ENCODE measurements at regions not wholly inside any gene's neighbourhood (a gene's known extent, or its start where the extent isn't known, plus 50 kb on each side); places are given as distances from the start of the nearest gene placed in this dataset.

DNA sequence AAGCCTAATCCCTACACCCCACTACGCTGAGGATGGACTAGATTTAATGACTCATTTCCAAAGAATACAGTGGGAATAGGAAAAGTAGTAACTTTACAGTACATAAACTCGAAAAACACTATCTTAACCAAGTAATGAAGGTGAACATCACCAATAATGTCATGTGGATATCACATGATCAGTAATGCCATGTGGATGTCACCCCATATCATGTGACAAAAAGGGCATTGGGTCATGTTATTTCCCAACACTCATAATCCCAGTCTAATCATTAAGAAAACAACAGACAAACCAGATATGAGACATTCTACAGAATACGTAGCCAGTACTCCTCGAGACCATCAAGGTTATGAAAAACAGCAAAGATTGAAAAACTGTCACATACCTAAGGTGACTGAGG, 667.3 kb upstream of the CRIM1 start:
- Histone ChIP-seq H3K9me3 (ENCODE audit: control insufficient read depth in 1 of 2, insufficient read depth in 1 of 2, low read length in 2 of 2) (no peaks in the 10 kb centered on the region), H3K36me3 (ENCODE audit: insufficient read depth, low read length) (no peaks in the 10 kb centered on the region), H3K27ac (ENCODE audit: low read depth in 1 of 2, low read length in 2 of 2) (no peak overlapping the region), H3K27me3 (ENCODE audit: control insufficient read depth in 1 of 2, insufficient read depth in 2 of 2, low read length in 2 of 2) (no peaks in the 10 kb centered on the region), H3K4me1 (ENCODE audit: insufficient read depth, low read length) (no peaks in the 10 kb centered on the region), H3K4me3 (ENCODE audit: low read length) (no peak overlapping the region)
- TF ChIP-seq, protein P1, sequence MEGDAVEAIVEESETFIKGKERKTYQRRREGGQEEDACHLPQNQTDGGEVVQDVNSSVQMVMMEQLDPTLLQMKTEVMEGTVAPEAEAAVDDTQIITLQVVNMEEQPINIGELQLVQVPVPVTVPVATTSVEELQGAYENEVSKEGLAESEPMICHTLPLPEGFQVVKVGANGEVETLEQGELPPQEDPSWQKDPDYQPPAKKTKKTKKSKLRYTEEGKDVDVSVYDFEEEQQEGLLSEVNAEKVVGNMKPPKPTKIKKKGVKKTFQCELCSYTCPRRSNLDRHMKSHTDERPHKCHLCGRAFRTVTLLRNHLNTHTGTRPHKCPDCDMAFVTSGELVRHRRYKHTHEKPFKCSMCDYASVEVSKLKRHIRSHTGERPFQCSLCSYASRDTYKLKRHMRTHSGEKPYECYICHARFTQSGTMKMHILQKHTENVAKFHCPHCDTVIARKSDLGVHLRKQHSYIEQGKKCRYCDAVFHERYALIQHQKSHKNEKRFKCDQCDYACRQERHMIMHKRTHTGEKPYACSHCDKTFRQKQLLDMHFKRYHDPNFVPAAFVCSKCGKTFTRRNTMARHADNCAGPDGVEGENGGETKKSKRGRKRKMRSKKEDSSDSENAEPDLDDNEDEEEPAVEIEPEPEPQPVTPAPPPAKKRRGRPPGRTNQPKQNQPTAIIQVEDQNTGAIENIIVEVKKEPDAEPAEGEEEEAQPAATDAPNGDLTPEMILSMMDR (IDR thresholded peaks at IDR 0.05), result no peak
- H3K4me3 Mint-ChIP-seq, result no peak overlapping the region
- H3K36me3 Mint-ChIP-seq (ENCODE audit: low read depth), result no peaks in the 10 kb centered on the region
- no peak overlapping the region for H3K27ac Mint-ChIP-seq
- no peak for ATAC-seq (ENCODE audit: poor library complexity)
- no peaks in the 10 kb centered on the region for H3K27me3 Mint-ChIP-seq
- intact Hi-C loops (cut with DNase I, micrococcal nuclease), result no loop called here
- ChIA-PET POLR2A (no interaction called here), CTCF (no interaction called here)
- no peaks in the 10 kb centered on the region for H3K4me1 Mint-ChIP-seq (ENCODE audit: low read depth)
- no peaks in the 10 kb centered on the region for H3K9me3 Mint-ChIP-seq
- no peak for DNase-seq

DNA sequence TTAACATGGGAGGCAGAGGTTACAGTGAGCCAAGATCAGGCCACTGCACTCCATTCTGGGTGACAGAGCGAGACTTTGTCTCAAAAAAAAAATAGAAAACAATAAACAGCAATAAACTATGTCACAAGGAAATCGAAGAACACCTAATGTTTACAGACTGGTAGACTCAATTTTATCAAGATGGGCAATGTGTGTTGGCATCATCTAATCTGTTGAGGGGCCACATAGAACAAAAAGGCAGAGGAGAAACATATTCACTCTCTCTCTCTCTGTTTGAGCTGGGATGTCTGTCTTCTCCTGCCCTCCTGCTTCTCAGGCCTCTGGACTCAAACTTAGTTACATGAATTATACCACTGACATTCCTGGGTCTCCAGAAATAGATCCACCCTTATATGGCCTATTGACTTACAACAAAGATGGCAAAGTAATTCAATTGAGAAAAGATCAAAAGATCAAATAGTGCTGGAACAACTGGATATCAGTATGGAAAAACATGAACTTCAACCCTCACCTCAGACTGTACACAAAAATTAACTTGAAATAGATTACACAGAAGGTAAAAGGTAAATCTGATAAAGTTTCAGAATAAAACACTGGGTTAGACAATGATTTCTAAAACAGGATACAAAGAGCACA, 703.8 kb upstream of the CRIM1 start:
- no peaks in the 10 kb centered on the region for H3K9me3 ChIP-seq (ENCODE audit: control insufficient read depth in 1 of 2, insufficient read depth in 1 of 2, low read length in 2 of 2)
- Mint-ChIP-seq H3K36me3 (ENCODE audit: low read depth) (no peaks in the 10 kb centered on the region), H3K27me3 (no peaks in the 10 kb centered on the region), H3K4me3 (no peak overlapping the region), H3K9me3 (no peaks in the 10 kb centered on the region), H3K27ac (no peak overlapping the region), H3K4me1 (ENCODE audit: low read depth) (no peaks in the 10 kb centered on the region)
- no peak for ATAC-seq (ENCODE audit: poor library complexity)
- no peaks in the 10 kb centered on the region for H3K27me3 ChIP-seq (ENCODE audit: control insufficient read depth in 1 of 2, insufficient read depth in 2 of 2, low read length in 2 of 2)
- TF ChIP-seq, protein P1 (IDR thresholded peaks at IDR 0.05), result no peak
- CTCF ChIA-PET, result no interaction called here
- intact Hi-C loops (cut with DNase I, micrococcal nuclease), result no loop called here
- H3K4me3 ChIP-seq (ENCODE audit: low read length), result no peak overlapping the region
- H3K4me1 ChIP-seq (ENCODE audit: insufficient read depth, low read length), result no peaks in the 10 kb centered on the region
- DNase-seq, result no peak
- POLR2A ChIA-PET, result no interaction called here
- H3K36me3 ChIP-seq (ENCODE audit: insufficient read depth, low read length), result no peaks in the 10 kb centered on the region
- H3K27ac ChIP-seq (ENCODE audit: low read depth in 1 of 2, low read length in 2 of 2), result no peak overlapping the region

DNA sequence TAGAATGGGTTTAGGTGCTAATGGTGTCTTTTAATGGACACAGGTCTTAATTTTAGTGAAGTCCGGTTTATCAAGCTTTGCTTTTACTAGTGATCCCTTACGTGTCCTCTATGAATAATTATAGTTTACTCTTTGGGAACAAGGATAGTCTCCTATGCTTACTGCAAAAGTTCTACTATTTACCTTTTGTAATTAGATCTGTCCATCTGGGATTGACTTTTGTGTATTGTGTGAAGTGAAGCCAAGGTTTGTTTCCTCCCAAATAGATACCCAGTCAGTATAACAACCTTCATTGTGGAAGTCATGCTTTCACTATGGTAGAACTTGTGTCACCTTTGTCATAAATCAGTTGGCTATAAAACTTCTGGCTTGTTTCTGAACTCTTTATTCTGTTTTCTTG, 740.9 kb upstream of the CRIM1 start:
- ChIA-PET CTCF (no interaction called here), POLR2A (no interaction called here)
- H3K9me3 Mint-ChIP-seq, result no peaks in the 10 kb centered on the region
- no peaks in the 10 kb centered on the region for H3K27me3 Mint-ChIP-seq
- TF ChIP-seq, protein P1 (IDR thresholded peaks at IDR 0.05), result no peak
- H3K27me3 ChIP-seq (ENCODE audit: control insufficient read depth in 1 of 2, insufficient read depth in 2 of 2, low read length in 2 of 2), result no peaks in the 10 kb centered on the region
- no peaks in the 10 kb centered on the region for H3K36me3 ChIP-seq (ENCODE audit: insufficient read depth, low read length)
- H3K27ac ChIP-seq (ENCODE audit: low read depth in 1 of 2, low read length in 2 of 2), result no peak overlapping the region
- no peaks in the 10 kb centered on the region for H3K4me1 Mint-ChIP-seq (ENCODE audit: low read depth)
- no peak overlapping the region for H3K27ac Mint-ChIP-seq
- intact Hi-C loops (cut with DNase I, micrococcal nuclease), result no loop called here
- no peaks in the 10 kb centered on the region for H3K9me3 ChIP-seq (ENCODE audit: control insufficient read depth in 1 of 2, insufficient read depth in 1 of 2, low read length in 2 of 2)
- DNase-seq (no peak), ATAC-seq (ENCODE audit: poor library complexity) (no peak)
- H3K4me1 ChIP-seq (ENCODE audit: insufficient read depth, low read length), result no peaks in the 10 kb centered on the region
- no peak overlapping the region for H3K4me3 Mint-ChIP-seq
- no peak overlapping the region for H3K4me3 ChIP-seq (ENCODE audit: low read length)
- no peaks in the 10 kb centered on the region for H3K36me3 Mint-ChIP-seq (ENCODE audit: low read depth)

All from CD4-positive, alpha-beta T cell (primary cell).